ENCODE measurements at regions not wholly inside any gene's neighbourhood (a gene's known extent, or its start where the extent isn't known, plus 50 kb on each side); places are given as distances from the start of the nearest gene placed in this dataset.

DNA sequence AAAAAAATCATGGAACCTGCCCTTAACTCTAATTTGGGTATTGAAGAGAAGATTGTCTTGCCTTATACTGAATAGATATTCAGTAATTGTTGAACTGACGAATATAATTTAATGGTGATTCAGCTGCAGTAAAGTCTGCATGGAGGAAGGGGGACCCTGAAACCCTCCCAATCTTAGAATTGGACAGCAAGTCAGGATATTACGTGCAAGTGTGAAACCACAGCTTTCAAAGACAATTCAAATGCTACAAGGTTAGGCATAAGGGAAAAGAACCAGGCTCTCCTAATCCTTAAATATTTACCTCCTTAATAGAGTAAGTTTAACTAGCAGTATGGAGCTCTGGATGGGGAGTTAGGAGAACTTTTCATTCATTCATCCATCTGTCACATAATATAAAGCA lies 226.9 kb upstream of the TNP1 start:
- DNase-seq (ENCODE audit: low spot score), result no peak

- no peak for DNase-seq (ENCODE audit: low spot score)
These were observed 226.2 kb upstream of the TNP1 start for GRCh38 chr2:217086038-217086522.

- DNase-seq (ENCODE audit: low spot score), result no peak
These were observed 225.7 kb upstream of the TNP1 start for GRCh38 chr2:217085543-217085942.

DNA sequence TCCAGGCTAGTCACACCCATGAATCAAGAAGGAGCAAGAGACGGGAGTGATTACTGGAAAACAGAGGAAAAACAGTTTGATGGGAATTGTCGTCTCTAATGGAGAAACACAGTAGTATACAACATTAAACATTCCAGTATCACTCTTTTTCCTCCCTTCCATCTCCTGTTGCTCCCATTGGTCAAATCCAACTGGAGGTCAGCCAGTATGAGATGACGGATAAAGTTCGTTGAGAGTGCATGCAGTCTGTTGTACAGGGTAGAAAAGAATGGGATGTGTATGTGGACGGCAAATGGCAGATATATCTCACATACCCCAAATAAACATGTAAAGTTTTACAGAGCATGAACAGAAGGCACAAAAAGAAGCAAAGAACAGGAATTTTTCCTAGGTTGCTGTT lies 221.9 kb upstream of the TNP1 start:
- no peak for DNase-seq (ENCODE audit: low spot score)

- DNase-seq (ENCODE audit: low spot score), result no peak
These were observed 219.3 kb upstream of the TNP1 start for GRCh38 chr2:217079165-217079564.

DNA sequence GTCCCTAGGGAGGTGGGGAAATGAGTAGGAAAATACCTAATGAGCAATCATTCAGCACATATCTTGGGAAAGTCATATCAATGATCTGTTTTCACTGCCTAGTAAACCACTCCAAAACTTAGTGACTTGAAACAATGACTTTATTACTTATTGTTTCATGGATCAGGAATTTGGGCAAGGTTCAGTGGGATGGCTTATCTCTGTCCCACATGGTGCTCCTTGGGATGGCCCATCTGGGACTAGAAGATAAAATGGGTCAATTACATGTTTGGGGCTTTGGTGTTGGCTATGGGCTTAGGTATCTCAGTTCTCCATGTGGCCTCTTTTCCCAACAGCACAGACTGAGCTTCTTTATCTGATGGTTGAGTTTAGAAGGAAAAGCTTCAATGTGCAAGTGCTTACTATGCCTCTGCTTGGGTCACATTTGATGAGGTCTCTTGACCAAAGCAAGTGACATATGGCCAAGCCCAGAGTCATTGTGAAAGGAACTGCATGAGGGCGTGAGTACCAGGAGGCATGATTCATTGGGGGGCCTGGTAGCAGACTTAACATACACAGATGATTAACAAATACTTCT lies 218.1 kb upstream of the TNP1 start:
- no peak for DNase-seq (ENCODE audit: low spot score)

- DNase-seq (ENCODE audit: low spot score), result no peak
These were observed 216.9 kb upstream of the TNP1 start for GRCh38 chr2:217076657-217077232.

DNA sequence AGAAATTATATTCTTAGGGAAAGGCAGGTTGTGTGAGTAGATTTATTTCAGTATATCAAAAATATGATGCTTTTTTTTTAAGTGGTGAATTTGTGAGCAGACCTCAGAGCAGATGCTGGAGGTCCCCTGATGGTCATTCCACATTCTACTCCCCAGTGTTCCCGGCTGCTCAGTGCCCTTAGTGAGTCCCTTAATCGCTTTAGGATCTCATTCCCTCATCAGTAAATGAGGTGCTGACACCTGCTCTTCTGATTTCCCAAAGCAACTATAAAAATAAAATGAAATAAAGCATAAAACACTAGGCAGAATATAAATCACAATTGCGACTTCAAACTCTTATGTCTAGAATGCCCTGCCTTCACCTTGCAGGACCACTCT lies 216.2 kb upstream of the TNP1 start:
- DNase-seq (ENCODE audit: low spot score), result no peak

- no peak for DNase-seq (ENCODE audit: low spot score)
These were observed 215.6 kb upstream of the TNP1 start for GRCh38 chr2:217075268-217076057.

GRCh38 chr2:217074576-217075255 lies 214.9 kb upstream of the TNP1 start:
- no peak for DNase-seq (ENCODE audit: low spot score)

GRCh38 chr2:217071416-217071815 lies 211.6 kb upstream of the TNP1 start:
- DNase-seq (ENCODE audit: low spot score), result no peak

GRCh38 chr2:217070611-217071010 lies 210.7 kb upstream of the TNP1 start:
- peak; percentile 21 for DNase-seq (ENCODE audit: low spot score)

DNA sequence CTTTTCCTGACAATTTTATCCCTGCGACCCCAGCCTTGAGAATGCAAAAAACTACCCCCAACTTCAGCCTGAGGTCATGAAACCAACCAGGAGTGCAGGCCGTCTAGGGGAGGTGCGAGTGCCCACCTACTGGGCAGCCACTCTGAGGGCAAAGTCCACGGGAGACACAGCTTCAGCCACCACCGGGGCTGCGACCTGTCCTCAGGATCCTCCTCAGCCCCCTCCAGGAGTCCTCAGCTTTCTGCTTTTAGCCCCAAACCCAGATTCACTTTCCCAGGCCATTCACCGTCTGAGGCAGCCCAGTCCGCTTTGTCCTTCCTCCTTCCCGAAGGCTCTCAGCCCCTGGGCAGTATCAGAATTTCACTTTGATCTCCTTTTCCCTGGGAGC lies 210.2 kb upstream of the TNP1 start:
- no peak for DNase-seq (ENCODE audit: low spot score)

DNA sequence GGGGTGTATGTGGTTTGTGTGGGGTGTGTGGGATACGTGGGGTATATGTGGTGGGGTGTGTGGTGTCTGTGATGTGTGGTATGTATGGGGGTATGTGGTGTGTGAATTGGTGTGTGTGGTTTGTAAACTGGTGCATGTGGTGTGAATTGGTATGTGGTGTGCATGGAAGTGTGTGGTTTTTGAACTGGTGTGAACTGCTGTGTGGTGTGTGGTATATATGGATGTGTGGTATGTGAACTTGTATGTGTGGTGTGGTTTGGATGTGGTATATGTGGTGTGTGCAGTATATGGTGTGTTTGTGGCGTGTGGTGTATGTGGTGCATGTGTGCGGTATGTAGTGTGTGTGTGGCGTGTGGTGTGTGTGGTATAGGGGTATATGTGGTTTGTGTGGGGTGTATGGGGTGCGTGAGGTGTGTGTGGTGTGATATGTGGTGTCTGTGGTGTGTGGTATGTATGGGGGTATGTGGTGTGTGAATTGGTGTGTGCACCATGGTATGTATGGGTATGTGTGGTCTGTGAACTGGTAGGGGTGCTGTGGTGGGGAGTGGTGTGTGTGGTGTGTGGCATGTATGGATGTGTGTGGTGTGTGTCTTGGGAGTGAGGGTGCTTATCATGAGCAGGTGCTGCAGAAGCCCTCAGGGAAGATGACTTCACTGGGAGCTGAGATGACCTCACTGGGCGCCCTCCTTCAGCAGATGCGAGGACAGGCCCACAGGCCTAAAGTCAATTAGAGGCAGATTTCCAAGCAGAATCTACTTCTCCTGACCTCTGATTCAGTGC lies 209.6 kb upstream of the TNP1 start:
- no peak for DNase-seq (ENCODE audit: low spot score)

DNA sequence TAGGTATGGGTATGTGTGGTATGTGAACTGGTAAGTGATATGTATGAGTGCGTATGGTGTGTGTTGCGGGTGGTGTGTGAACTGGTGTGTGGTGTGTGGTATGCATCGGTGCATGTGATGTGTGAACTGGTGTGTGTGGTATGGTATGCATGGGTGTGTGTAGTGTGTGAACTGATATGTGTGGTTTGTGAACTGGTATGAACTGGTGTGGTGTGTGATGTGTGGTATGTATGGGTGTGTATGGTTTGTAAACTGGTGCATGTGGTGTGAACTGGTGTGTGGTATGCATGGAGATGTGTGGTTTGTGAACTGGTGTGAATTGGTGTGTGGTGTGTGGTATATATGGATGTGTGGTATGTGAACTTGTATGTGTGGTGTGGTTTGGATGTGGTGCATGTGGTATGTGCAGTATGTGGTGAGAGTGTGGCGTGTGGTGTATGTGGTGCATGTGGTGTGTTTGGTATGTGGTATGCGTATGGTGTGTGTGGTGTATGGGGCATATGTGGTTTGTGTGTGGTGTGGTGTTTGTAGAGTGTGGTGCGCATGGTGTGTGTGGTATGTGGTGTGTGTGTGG lies 208.9 kb upstream of the TNP1 start:
- no peak for DNase-seq (ENCODE audit: low spot score)

- DNase-seq (ENCODE audit: low spot score), result no peak
These were observed 207.9 kb upstream of the TNP1 start for GRCh38 chr2:217067787-217068186.

GRCh38 chr2:217066510-217067270 lies 206.8 kb upstream of the TNP1 start:
- DNase-seq (ENCODE audit: low spot score), result no peak

GRCh38 chr2:217065695-217066405 lies 206.0 kb upstream of the TNP1 start:
- no peak for DNase-seq (ENCODE audit: low spot score)

GRCh38 chr2:217065012-217065290 lies 205.1 kb upstream of the TNP1 start:
- no peak for DNase-seq (ENCODE audit: low spot score)

DNA sequence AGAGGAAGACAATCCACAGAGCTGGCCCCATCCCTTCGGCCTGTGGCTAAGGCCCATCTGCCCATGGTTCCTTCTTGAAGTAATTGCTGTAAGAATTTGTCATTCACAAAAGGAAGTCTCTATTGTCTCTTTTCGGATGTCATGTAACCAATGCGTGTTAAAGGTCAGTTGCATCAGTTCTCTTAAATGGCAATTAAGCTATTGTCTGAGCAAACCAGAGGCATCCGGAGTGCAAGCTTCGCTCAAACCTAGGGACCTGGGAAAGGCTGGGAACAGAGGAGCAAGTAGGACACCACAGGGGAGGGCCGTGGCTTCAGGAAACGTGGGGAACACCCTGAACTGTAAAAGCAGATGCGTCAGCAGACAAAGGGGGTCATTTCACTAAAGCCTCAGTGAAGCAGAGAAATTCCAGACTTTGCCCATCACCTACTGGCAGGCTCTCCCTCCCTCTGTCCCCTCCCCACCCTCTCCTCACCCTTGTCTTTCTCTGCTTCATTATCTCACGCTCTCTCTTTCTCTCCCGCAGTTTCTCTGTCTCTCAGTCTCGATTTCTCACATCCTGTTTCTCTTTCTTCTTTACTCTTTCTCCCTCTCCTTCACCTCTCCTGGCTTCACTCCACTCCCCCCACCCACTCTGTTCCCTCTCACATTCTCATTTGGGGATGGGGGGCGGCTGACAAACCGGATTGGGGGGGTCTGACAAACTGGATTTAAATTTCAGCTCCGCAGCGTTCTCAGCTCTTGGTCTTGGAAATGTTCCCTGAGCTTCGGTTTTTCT lies 204.6 kb upstream of the TNP1 start:
- no peak for DNase-seq (ENCODE audit: low spot score)

Data from COLO829 (cell line).